Coronary artery (tissue), 2 donors: ENCODE measurements at regions not wholly inside any gene's neighbourhood (a gene's known extent, or its start where the extent isn't known, plus 50 kb on each side); places are given as distances from the start of the nearest gene placed in this dataset.

Source experiments
- DNase-seq: peaks from one replicate; pipeline ENCODE4 v3.0.0-alpha.2; 2017; ENCODE audit warnings: low spot score
- H3K27ac ChIP-seq, 2 donors: fragments of 200-600 bp; sonication (generic); one replicate each; pipeline ENCODE4 v1.5.1; 2016 to 2019
- H3K4me3 ChIP-seq: fragments of 200-600 bp; sonication (generic); 2 replicates; pipeline ENCODE4 v1.5.1; 2016; ENCODE audit warnings: mild to moderate bottlenecking, moderate library complexity
- TF ChIP-seq, protein P1 (sequence below): fragments of 200-600 bp; sonication (generic); IDR thresholded peaks from one replicate; pipeline ENCODE4 v1.5.1; 2019; ENCODE audit warnings: antibody characterized with exemption

DNA sequence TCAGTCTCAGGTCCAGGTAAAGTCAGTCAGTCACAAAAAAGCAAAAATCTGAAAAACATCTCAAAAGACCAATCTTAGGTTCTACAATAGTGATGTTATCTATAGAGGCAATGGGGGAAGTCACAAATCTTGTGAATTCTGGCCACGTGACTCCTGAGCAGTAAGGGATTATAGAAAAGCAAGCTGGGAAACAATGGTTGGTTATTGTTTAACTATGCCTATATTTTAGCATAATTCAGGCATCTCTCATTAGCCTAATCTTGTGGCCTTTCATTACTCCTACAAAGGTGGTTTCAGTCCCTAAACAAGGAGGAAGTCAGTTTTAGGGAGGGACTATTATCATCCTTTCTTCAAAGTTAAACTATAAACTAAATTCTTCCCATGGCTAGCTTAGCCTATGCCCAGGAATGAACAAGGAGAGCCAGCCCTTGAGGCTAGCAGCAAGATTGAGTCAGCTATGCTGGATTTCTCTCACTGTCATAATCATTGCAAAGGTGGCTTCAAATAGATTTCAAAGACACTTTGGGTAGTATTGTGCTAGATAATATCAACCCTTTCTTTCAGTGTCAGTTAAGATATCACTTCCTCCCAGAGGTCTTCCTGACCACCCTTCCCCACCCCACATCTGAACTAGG lies 56.4 kb upstream of the ITGA6 start:
- no peak for DNase-seq
- TF ChIP-seq, protein P1, sequence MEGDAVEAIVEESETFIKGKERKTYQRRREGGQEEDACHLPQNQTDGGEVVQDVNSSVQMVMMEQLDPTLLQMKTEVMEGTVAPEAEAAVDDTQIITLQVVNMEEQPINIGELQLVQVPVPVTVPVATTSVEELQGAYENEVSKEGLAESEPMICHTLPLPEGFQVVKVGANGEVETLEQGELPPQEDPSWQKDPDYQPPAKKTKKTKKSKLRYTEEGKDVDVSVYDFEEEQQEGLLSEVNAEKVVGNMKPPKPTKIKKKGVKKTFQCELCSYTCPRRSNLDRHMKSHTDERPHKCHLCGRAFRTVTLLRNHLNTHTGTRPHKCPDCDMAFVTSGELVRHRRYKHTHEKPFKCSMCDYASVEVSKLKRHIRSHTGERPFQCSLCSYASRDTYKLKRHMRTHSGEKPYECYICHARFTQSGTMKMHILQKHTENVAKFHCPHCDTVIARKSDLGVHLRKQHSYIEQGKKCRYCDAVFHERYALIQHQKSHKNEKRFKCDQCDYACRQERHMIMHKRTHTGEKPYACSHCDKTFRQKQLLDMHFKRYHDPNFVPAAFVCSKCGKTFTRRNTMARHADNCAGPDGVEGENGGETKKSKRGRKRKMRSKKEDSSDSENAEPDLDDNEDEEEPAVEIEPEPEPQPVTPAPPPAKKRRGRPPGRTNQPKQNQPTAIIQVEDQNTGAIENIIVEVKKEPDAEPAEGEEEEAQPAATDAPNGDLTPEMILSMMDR, result no peak

DNA sequence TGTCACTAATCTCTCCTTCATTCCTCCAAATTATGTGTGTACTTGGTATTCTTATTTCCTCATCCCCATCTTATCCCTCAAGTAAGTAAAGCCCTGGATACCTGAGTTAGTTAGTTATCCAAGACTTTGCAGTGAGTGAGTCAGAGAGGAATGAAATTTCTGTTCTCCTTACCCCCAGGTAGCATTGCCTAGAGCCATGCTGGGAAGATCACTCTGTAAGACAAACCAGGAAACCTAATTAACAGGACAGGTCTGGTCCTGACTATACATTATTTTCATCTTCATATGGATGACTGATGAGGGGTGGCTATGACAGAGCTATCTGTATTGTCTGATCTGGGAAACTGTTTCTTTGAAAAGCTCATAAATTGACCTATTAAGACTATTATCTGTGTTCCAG lies 55.0 kb upstream of the ITGA6 start:
- TF ChIP-seq, protein P1, result no peak
- DNase-seq, result no peak
- no peak overlapping the region for H3K4me3 ChIP-seq
- no peak overlapping the region for H3K27ac ChIP-seq

More for the DNA sequence above, 56.4 kb upstream of the ITGA6 start:
- H3K27ac ChIP-seq, result no peak overlapping the region
- no peak overlapping the region for H3K4me3 ChIP-seq

DNA sequence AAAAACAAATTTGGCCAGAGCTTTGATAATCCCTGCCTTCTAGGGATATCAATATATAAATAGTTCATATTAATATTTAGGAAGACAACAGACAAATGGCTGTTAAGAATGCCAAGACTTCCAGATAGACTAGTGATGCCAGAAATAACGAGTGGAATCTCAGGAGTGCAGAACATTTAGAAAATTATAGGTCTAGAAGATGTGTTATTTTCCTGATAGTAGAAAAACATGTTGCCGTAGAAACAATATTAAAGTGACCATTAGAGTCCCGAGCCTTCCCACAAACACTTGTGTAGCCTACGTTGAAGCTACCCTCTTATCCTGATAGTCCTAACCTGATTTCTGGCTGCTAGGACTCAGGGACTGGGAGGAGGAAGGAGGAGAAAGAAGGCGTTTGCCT lies 54.3 kb upstream of the ITGA6 start:
- TF ChIP-seq, protein P1, result no peak

DNA sequence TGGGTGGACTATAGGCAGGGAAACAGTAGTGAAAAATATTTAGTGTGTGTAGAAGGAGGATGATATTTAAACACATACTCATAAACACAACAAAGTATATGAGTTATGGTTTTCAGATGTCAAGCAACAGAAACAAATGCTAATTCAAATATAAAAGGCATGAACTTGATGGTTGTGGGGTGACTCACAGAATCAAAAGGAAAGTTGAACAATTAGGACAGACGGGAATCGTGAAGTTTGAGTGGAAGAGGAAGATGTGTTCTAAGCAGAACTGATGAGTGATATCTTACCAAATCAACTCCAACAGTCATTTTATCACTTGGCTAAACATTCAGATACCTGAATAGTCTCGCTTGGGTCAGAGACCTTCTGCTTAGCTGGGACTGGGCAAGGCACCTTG lies 53.6 kb upstream of the ITGA6 start:
- DNase-seq, result no peak
- TF ChIP-seq, protein P1, result no peak
- no peak overlapping the region for H3K27ac ChIP-seq
- no peak overlapping the region for H3K4me3 ChIP-seq

More for the DNA sequence above, 54.3 kb upstream of the ITGA6 start:
- Histone ChIP-seq H3K27ac (no peak overlapping the region), H3K4me3 (no peak overlapping the region)
- no peak for DNase-seq

DNA sequence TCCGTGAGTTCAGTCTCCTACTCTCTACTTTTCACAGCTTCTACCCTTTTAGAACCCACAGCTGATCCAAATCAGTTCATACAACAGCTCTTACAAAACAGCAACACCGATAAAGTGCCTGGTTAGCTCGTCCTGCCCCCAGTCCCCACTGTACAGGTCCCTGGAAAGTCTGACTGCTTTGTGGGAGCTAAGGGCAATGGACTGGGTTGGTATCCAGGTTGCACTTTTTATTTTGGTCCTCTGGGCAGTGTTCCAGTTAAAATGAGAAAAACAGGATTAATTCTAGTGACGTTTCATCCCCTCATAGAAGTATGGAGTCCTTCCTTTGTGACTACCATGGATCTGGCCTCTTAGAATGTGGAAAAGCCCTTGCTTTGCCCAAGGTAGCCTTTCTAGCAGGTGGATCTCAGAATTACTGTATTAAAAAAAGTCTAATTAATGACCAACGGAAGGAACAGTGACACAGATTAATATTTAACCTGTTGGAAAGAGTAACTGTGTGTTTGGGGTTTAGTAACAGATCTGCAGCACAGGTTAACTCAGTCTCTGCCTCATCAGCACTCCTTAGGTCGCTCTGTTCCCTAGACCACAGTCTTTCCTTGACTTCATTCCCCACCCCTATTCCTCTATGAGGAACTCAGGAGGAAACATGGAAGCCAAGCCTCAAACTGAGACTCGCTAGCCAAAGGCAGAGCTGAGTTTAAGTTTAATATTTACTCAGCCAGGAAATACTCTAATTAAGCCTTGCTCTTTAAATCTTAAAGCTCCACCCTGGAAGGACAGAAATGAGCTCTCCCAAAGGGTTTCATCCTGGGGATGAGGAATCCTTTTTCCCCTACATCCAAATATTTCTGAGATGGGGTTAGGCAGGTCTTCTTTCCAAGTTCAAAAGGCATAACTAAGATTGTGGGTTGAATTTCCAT lies 52.8 kb upstream of the ITGA6 start:
- no peak overlapping the region for H3K4me3 ChIP-seq
- TF ChIP-seq, protein P1, result no peak
- no peak for DNase-seq
- H3K27ac ChIP-seq, result no peak overlapping the region

DNA sequence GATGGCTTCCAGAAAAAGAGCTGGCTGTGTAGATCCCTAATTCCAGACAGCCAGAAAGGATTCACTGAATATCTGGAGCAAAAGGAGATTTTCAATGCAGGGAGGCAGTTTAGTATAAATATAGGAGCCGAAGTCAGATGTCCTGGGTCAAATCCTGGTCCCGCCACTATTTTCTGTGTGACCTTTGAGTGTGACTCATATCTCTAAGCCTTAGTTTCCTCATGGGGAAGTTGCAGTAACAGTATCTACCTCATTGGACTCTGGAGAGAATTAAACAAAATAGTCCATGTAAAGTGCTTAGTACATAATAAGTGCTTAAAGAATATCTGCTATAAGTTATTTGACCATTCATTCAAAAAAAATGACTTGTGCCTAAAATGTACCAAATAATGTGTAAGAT lies 52.1 kb upstream of the ITGA6 start:
- TF ChIP-seq, protein P1, result no peak
- no peak for DNase-seq
- no peak overlapping the region for H3K27ac ChIP-seq
- H3K4me3 ChIP-seq, result no peak overlapping the region
